ENCODE measurements at regions not wholly inside any gene's neighbourhood (a gene's known extent, or its start where the extent isn't known, plus 50 kb on each side); places are given as distances from the start of the nearest gene placed in this dataset.
A peak's percentile ranks its signal among the peaks of the same experiment; 100 is the strongest.
"Not testable (repeated sequence)": the region's sequence is repeated elsewhere in the genome, so short reads cannot be mapped to it uniquely, and the experiment has no call there.

- DNase-seq = no peak
Measured at GRCh38 chr12:42030588-42030987, 114.1 kb downstream of the GXYLT1 start.

DNA sequence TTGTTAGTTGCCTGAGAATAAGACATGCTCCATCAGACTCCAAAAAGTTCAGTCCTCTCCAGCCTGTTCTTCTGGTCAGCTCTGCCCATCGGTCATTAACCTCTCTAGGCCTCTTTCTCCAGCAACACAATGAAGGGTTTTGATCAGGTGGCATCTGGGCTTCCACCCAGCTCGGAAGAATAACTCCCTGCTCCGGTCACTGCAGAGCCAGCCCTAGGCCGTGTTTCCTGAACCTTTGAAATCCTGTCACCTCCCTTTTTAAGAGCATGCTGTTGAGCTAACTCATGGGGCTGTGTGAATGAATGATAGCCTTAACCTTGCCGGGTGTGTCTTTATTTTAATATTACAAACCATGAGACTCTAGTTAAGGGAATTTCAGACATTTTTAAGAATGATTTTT lies 117.1 kb downstream of the GXYLT1 start:
- no peak for DNase-seq

GRCh38 chr12:42024495-42024830 lies 120.2 kb downstream of the GXYLT1 start:
- DNase-seq = no peak

GRCh38 chr12:42023733-42024494 lies 120.8 kb downstream of the GXYLT1 start:
- peak; percentile 63 for DNase-seq

GRCh38 chr12:42021937-42022336 lies 122.7 kb downstream of the GXYLT1 start:
- DNase-seq = not testable (repeated sequence)

- DNase-seq = no peak
Measured at GRCh38 chr12:42021469-42021868, 123.2 kb downstream of the GXYLT1 start.

DNA sequence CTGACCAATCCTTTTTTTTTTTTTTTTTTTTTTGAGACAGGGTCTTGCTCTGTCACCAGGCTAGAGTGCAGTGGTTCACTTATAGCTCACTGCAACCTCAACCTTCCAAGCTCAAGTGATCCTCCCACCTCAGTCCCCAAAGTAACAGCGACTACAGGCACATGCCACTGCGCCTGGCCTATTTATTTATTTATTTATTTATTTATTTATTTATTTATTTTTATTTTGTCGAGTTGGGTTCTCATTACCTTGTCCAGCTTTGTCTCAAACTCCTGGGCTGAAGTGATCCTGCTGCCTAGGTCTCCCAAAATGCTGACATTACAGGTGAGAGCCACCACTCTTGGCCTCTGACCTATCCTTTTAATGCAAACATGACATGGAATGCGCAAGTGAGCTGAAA lies 124.4 kb downstream of the GXYLT1 start:
- DNase-seq = no peak

DNA sequence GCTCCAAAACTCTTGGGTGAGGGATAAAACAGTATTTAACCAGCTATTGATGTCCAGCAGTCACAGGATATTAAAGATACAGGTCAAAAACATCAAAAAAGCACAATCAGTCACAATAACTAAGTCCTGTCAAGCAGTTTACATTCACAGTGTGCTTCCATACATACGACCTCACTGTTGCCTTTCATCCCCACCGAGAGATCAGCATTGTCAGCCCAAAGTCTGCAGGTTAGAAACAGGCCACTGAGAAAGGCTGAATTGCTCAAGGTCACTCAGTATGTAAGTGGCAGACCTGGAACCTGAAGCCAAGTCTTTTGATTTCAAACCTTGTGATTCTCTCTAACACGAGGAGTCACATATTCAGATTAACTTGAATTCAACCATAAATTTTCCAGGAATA lies 124.9 kb downstream of the GXYLT1 start:
- DNase-seq = no peak

DNA sequence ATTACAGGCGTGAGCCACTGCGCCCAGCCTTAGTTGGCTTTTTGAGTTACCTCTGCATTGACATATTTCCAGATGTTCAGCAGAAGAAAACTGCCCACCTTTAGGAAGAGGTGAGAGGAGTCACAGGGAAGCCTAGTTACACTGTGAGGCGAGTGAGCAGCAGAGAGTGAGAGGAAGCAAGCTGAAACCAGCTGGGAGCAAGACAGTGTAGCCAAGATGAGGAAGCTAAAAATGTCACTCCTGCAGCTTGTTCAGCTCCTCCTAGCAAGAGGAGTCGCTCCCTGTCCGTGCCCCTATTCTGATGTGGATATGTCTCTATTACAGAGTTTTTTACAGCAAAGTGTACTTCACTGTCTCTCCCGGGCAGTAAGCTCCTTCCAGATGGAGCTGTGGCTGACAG lies 127.6 kb downstream of the GXYLT1 start:
- no peak for DNase-seq

DNA sequence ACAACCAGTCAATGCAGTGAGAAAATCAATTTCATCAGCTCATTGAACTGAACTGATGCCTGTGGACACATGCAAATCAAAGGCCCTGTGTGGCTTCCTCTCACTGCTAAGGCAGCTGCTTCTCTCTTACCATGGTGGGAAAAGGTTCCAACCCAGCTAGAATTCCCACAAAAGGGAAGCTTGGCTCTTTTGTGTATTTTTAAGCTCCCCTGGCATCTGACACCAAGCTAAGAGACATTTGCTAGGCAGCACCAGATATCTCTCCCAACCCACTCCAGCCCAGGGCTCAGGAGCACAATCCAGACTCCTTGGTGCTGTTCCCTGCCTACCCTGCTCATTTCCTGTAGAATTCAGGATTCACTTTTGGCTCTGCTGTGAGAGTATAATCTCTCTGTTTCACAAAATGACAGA lies 129.6 kb downstream of the GXYLT1 start:
- no peak for DNase-seq

- not testable (repeated sequence) for DNase-seq
Measured at GRCh38 chr12:42012501-42012900, 132.2 kb downstream of the GXYLT1 start.

GRCh38 chr12:42010715-42011114 lies 134.0 kb downstream of the GXYLT1 start:
- no peak for DNase-seq

- DNase-seq = no peak
Measured at GRCh38 chr12:42010257-42010656, 134.4 kb downstream of the GXYLT1 start.

DNA sequence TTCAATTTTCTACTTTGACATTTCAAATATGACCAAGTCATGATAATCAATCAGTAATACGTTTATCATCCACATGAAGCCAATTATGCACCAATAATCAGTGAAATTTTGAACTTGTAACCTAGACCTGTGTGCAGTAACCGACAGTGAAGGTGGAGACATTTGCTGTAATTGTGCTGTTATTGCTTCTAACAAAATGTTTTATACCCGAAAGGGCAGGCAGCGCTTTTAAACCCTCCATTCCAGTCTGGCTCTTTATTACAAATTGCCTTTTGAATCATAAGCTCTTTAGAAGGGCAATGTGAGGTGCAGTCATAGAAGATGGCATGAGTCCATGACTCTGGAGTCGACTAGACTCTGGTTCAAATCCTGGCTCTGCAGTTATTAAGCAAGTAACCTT lies 135.7 kb downstream of the GXYLT1 start:
- DNase-seq = no peak

GRCh38 chr12:42003031-42003430 lies 141.6 kb downstream of the GXYLT1 start:
- no peak for DNase-seq

DNA sequence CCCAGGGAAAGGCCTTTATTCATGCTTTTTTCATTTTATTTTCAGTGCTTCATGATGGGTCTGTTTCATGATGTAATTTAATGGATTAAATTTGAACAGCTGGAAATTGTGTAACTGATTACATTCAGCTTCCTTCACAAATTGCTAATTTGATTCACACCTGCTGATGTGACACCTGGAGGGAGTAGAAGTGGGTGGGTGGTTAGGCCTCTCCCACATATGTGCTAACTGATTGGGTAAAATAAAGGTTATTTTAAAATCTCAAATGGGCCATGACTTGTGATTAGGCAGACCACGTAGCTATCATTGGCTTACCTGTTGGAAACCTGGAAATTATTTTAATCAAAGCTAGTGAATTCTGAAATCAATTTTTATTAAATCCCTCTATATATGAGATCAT lies 142.1 kb downstream of the GXYLT1 start:
- no peak for DNase-seq

- no peak for DNase-seq
Measured at GRCh38 chr12:41998436-41998835, 146.2 kb downstream of the GXYLT1 start.

- no peak for DNase-seq
Measured at GRCh38 chr12:41993283-41993682, 151.4 kb downstream of the GXYLT1 start.

GRCh38 chr12:41992692-41993215 lies 151.9 kb downstream of the GXYLT1 start:
- no peak for DNase-seq

GRCh38 chr12:41992022-41992421 lies 152.7 kb downstream of the GXYLT1 start:
- no peak for DNase-seq

GRCh38 chr12:41988715-41989114 lies 156.0 kb downstream of the GXYLT1 start:
- no peak for DNase-seq

GRCh38 chr12:41986513-41986912 lies 158.2 kb downstream of the GXYLT1 start:
- DNase-seq = not testable (repeated sequence)

DNA sequence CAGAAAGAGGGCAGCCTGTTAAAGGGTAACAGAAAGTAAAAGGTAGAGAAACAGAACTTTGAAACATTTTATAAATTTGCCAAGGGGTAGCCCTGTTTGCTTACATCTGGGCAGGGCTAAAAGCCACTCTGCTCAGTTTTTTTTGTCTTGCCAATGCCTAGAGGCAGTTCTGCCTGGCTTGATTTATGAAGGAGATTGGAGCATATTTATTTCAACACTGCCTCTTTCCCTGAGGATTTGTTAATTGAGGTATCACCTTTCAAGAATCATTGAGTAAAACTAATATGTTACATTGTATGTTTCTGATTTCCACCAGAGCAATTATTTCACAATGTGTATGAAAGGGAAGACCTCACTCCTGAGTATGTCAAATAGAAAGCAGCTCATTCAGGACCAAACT lies 160.8 kb downstream of the GXYLT1 start:
- no peak for DNase-seq

GRCh38 chr12:41983394-41983793 lies 161.3 kb downstream of the GXYLT1 start:
- DNase-seq = no peak

DNA sequence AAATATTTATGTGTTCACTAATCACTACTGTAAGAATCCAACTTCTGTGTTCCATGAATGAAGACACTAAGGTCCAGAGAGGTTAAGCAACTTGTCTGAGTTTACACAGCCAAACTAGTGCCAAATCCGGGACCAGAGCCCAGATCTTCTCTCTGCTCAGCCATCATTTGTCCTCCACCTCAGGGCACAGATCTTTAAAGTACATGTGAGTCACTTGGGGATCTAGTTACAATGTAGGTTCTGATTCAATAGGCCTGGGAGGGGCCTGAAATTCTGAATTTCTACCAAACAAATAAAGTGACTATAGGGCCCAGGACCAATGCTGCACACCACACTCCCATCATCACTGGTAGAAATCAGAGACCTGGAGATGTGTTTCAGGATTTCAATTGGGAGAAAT lies 162.9 kb downstream of the GXYLT1 start:
- no peak for DNase-seq

Measured in CD4-positive, alpha-beta T cell treated with Interleukin-21 for 1 hour (primary cell).